A549 (cell line): ENCODE measurements at regions not wholly inside any gene's neighbourhood (a gene's known extent, or its start where the extent isn't known, plus 50 kb on each side); places are given as distances from the start of the nearest gene placed in this dataset.

Source experiments
- ATAC-seq, 2 experiments: fragments of 200-7000 bp in 1 of 2; fragments of >200 bp in 1 of 2; cut with Nextera tagmentation in 1 of 2; cut with Tn5 transposase in 1 of 2; 3 replicates each; pipeline versions ENCODE4 v1.8.0 to v1.9.1; 2018 to 2020; ENCODE audit warnings: mild to moderate bottlenecking in 1 of 2, moderate library complexity in 1 of 2
- CTCF ChIA-PET: fragments of 300-600 bp; sonication (Branson Sonifier 250); formaldehyde crosslinking; extraction: SDS; loops from one replicate; lab custom pipeline; 2021; ENCODE audit warnings: antibody characterized with exemption, inconsistent platforms; lab: Yijun Ruan, JAX
- POLR2A ChIA-PET: fragments of 350-600 bp; formaldehyde crosslinking; extraction: SDS; loops from one replicate; lab custom pipeline; 2021; ENCODE audit warnings: antibody characterized with exemption, inconsistent platforms; lab: Yijun Ruan, JAX
- DNase-seq, 2 experiments: peaks; one replicate each; pipeline versions ENCODE4 v3.0.0 to v3.0.0-alpha.2; 2011 to 2016; ENCODE audit warnings: low read depth in 1 of 2, low spot score in 1 of 2
- FAIRE-seq: peaks from 2 replicates; lab custom pipeline; 2011; peaks lifted over from hg19 to GRCh38; lab: Jason Lieb, UNC
- H3K27ac ChIP-seq, 2 experiments: fragments of >200 bp; sonication (Bioruptor Twin); formaldehyde crosslinking; 3 replicates each; pipeline ENCODE4 v1.5.1; 2016 to 2017
- H3K4me1 ChIP-seq: fragments of >200 bp; sonication (Bioruptor Twin); formaldehyde crosslinking; 3 replicates; pipeline ENCODE4 v1.6.1; 2016
- H3K4me2 ChIP-seq: fragments of >200 bp; sonication (Bioruptor Twin); formaldehyde crosslinking; 3 replicates; pipeline ENCODE4 v1.6.1; 2016
- H3K4me3 ChIP-seq: fragments of >200 bp; sonication (Bioruptor Twin); formaldehyde crosslinking; 3 replicates; pipeline ENCODE4 v1.5.1; 2016
- H3K9me3 ChIP-seq: fragments of >200 bp; sonication (Bioruptor Twin); formaldehyde crosslinking; 3 replicates; pipeline ENCODE4 v1.6.1; 2016
- BHLHE40 ChIP-seq: IDR thresholded peaks from 2 replicates; pipeline ENCODE4 v1.6.1; 2012; ENCODE audit warnings: low read depth, low read length, inconsistent platforms
- CHD2 ChIP-seq: fragments of 150-350 bp; IDR thresholded peaks from 2 replicates; pipeline ENCODE4 v1.6.1; 2014; ENCODE audit warnings: low read length; ENCODE audit not compliant: partially characterized antibody
- CHD4 ChIP-seq: fragments of 200-600 bp; sonication (generic); IDR thresholded peaks from 2 replicates; pipeline ENCODE4 v1.6.1; 2016; ENCODE audit warnings: antibody characterized with exemption, mild to moderate bottlenecking, borderline replicate concordance
- EHF ChIP-seq: fragments of 250-450 bp; sonication (Bioruptor Pico); IDR thresholded peaks from 2 replicates; pipeline ENCODE4 v1.5.0; 2020; ENCODE audit warnings: mild to moderate bottlenecking
- EP300 ChIP-seq, 2 experiments: fragments of >200 bp; sonication (Bioruptor Twin); formaldehyde crosslinking; IDR thresholded peaks; 2 replicates in 1 of 2; 3 replicates in 1 of 2; pipeline ENCODE4 v1.6.1; 2016 to 2017
- ESRRA ChIP-seq: fragments of 150-350 bp; IDR thresholded peaks from 2 replicates; pipeline ENCODE4 v1.6.1; 2014; ENCODE audit warnings: mild to moderate bottlenecking, low read length, borderline replicate concordance
- FOSL2 ChIP-seq, 2 experiments: fragments of 450-650 bp in 1 of 2; fragments of >200 bp in 1 of 2; sonication (Bioruptor Twin) in 1 of 2; formaldehyde crosslinking; IDR thresholded peaks; 2 replicates each; pipeline versions ENCODE4 v1.5.0 to v1.6.1; 2016 to 2020; ENCODE audit warnings: mild to moderate bottlenecking in 1 of 2, moderate library complexity in 1 of 2
- GATA3 ChIP-seq: IDR thresholded peaks from 2 replicates; pipeline ENCODE4 v1.6.1; 2012; ENCODE audit warnings: borderline replicate concordance
- HDAC2 ChIP-seq: fragments of 200-600 bp; sonication (generic); IDR thresholded peaks from 2 replicates; pipeline ENCODE4 v1.6.1; 2016
- HEYL ChIP-seq: fragments of 250-450 bp; sonication (Bioruptor Pico); IDR thresholded peaks from 2 replicates; pipeline ENCODE4 v1.8.0; 2021; ENCODE audit warnings: mild to moderate bottlenecking, moderate library complexity
- HOXB13 ChIP-seq: fragments of 250-450 bp; sonication (Bioruptor Pico); IDR thresholded peaks from 2 replicates; pipeline ENCODE4 v1.5.0; 2020; ENCODE audit warnings: low read depth, mild to moderate bottlenecking, moderate library complexity
- HOXB5 ChIP-seq: fragments of 250-450 bp; sonication (Bioruptor Pico); IDR thresholded peaks from 2 replicates; pipeline ENCODE4 v1.5.0; 2020; ENCODE audit warnings: mild to moderate bottlenecking, moderate library complexity
- KDM1A ChIP-seq: fragments of 200-600 bp; sonication (generic); IDR thresholded peaks from 2 replicates; pipeline ENCODE4 v1.6.1; 2016; ENCODE audit warnings: low read depth, mild to moderate bottlenecking
- KDM5A ChIP-seq: fragments of 200-600 bp; sonication (generic); IDR thresholded peaks from 2 replicates; pipeline ENCODE4 v1.6.1; 2016; ENCODE audit warnings: antibody characterized with exemption, mild to moderate bottlenecking
- MAZ ChIP-seq: fragments of 150-350 bp; IDR thresholded peaks from 2 replicates; pipeline ENCODE4 v1.6.1; 2014; ENCODE audit warnings: antibody characterized with exemption, low read depth, low read length, borderline replicate concordance
- NPAS2 ChIP-seq: fragments of 250-450 bp; sonication (Bioruptor Pico); IDR thresholded peaks from 2 replicates; pipeline ENCODE4 v1.8.0; 2022; ENCODE audit warnings: mild to moderate bottlenecking, moderate library complexity, borderline replicate concordance
- NR3C1 ChIP-seq: fragments of >200 bp; sonication (Bioruptor Twin); formaldehyde crosslinking; IDR thresholded peaks from 3 replicates; pipeline ENCODE4 v1.6.1; 2017
- POLR2A ChIP-seq: IDR thresholded peaks from 2 replicates; pipeline ENCODE4 v1.6.1; 2012; ENCODE audit warnings: mild to moderate bottlenecking, low read length
- RAD21 ChIP-seq, 2 experiments: fragments of >200 bp in 1 of 2; sonication (Bioruptor Twin) in 1 of 2; formaldehyde crosslinking in 1 of 2; IDR thresholded peaks in 1 of 2; conservative IDR thresholded peaks in 1 of 2; 2 replicates in 1 of 2; 3 replicates in 1 of 2; pipeline ENCODE4 v1.6.1; 2012 to 2018; ENCODE audit warnings: inconsistent platforms in 1 of 2
- RARB ChIP-seq: fragments of 250-450 bp; sonication (Bioruptor Pico); IDR thresholded peaks from 2 replicates; pipeline ENCODE4 v1.8.0; 2021; ENCODE audit warnings: mild to moderate bottlenecking, moderate library complexity
- RCOR1 ChIP-seq: fragments of 150-350 bp; IDR thresholded peaks from 2 replicates; pipeline ENCODE4 v1.6.1; 2014; ENCODE audit warnings: antibody characterized with exemption, low read length, low read depth
- RFX5 ChIP-seq: fragments of 450-650 bp; IDR thresholded peaks from 2 replicates; pipeline ENCODE4 v1.7.1; 2014; ENCODE audit warnings: antibody characterized with exemption, mild to moderate bottlenecking, moderate library complexity
- RNF2 ChIP-seq: fragments of 200-600 bp; sonication (generic); IDR thresholded peaks from 2 replicates; pipeline ENCODE4 v1.6.1; 2016; ENCODE audit warnings: low read depth, mild to moderate bottlenecking, antibody characterized with exemption, moderate library complexity, borderline replicate concordance
- TP53 ChIP-seq: fragments of 250-450 bp; sonication (Bioruptor Pico); IDR thresholded peaks from 2 replicates; pipeline ENCODE4 v1.5.0; 2021; ENCODE audit warnings: mild to moderate bottlenecking, moderate library complexity
- WGBS: methylation state at CpG from one replicate; pipeline ENCODE4 v1.1.6; 2017; ENCODE audit errors: missing lambda C conversion rate; 5-methylcytosine and 5-hydroxymethylcytosine counted together
- TF ChIP-seq, protein P1 (sequence below): fragments of 450-650 bp; IDR thresholded peaks from 2 replicates; pipeline ENCODE4 v1.6.1; 2014; ENCODE audit warnings: antibody characterized with exemption
- TF ChIP-seq, protein P2 (sequence below): fragments of >200 bp; sonication (Bioruptor Twin); formaldehyde crosslinking; IDR thresholded peaks from 2 replicates; pipeline ENCODE4 v1.6.1; 2016
- TF ChIP-seq, protein P3 (sequence below): IDR thresholded peaks from 2 replicates; pipeline ENCODE4 v1.6.1; 2012

DNA sequence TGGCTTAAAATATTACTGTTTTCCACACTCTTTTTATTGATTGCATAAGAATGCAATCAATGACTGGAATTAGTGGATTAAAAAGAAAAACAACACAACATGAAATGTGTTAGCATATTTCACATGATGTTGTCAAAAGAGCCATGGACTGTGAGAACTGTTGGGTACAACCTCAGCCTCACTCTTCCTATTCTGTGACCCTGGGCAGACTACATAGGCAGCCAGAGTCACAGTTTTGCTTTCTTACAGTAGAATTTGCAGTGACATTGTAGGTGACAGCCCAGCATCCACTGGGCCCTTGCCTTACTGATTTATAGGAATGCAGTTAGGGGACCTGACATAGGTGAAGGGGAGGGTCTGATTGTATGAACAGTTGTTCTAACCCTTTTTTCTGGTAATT lies 471.4 kb upstream of the SLC35B3 start:
- no peaks in the 10 kb centered on the region for H3K4me1 ChIP-seq
- ChIA-PET POLR2A (no interaction called here), CTCF (no interaction called here)
- no peak overlapping the region for H3K4me2 ChIP-seq
- TF ChIP-seq CHD2 (no peak), CHD4 (no peak), RARB (CRISPR knock-in tag) (no peak), POLR2A (no peak), EHF (no peak), HDAC2 (no peak), KDM5A (no peak), MAZ (no peak), GATA3 (no peak), HEYL (CRISPR knock-in tag) (no peak), ESRRA (no peak), TP53 (CRISPR knock-in tag) (no peak), FOSL2 (IDR thresholded peaks at IDR 0.05) (no peak), FOSL2 (CRISPR knock-in tag; IDR thresholded peaks at IDR 0.05) (no peak), RAD21 (conservative IDR thresholded peaks at IDR 0.05 in 1 of 2, IDR thresholded peaks at IDR 0.05 in 1 of 2) (no peak), BHLHE40 (no peak), RFX5 (no peak), HOXB13 (CRISPR knock-in tag) (no peak)
- TF ChIP-seq, protein P1, sequence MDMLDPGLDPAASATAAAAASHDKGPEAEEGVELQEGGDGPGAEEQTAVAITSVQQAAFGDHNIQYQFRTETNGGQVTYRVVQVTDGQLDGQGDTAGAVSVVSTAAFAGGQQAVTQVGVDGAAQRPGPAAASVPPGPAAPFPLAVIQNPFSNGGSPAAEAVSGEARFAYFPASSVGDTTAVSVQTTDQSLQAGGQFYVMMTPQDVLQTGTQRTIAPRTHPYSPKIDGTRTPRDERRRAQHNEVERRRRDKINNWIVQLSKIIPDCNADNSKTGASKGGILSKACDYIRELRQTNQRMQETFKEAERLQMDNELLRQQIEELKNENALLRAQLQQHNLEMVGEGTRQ: no peak
- TF ChIP-seq, protein P2, sequence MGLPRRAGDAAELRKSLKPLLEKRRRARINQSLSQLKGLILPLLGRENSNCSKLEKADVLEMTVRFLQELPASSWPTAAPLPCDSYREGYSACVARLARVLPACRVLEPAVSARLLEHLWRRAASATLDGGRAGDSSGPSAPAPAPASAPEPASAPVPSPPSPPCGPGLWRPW: no peak
- ATAC-seq: no peak
- H3K9me3 ChIP-seq: no peaks in the 10 kb centered on the region; the same call in 2 of the 3 replicates
- FAIRE-seq: no peak
- no peak for DNase-seq
- H3K27ac ChIP-seq: no peak overlapping the region
- H3K4me3 ChIP-seq: no peak overlapping the region

DNA sequence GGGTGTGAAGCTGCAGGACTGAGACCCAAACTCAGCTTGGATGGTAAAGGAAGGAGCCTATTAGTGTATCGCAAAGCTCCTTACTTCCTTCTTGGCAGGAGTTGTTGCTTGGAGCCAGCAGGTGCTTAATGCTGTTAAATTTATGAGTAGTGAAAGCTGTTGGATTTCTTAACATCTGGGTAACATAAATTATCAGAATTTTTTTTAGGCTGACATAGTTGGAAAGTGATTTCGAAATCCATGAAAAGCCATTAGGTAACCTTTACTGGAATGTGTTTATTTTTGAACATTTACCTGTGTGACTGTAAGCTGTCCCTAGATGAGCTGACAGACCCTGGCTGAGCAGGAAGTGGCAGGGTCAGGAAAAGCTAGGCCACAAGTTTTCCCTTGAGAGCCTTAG lies 470.4 kb upstream of the SLC35B3 start:
- Histone ChIP-seq H3K27ac (no peak overlapping the region), H3K4me3 (no peak overlapping the region), H3K4me2 (no peak overlapping the region), H3K9me3 (no peaks in the 10 kb centered on the region), H3K4me1 (no peaks in the 10 kb centered on the region)
- WGBS: 49% methylated on average over 2 of the region's 2 CpGs
- DNase-seq: no peak
- CTCF ChIA-PET: no interaction called here
- FAIRE-seq: no peak
- no peak for TF ChIP-seq FOSL2 (IDR thresholded peaks at IDR 0.05)
- TF ChIP-seq FOSL2 (CRISPR knock-in tag; IDR thresholded peaks at IDR 0.05): no peak
- no peak for TF ChIP-seq NPAS2 (CRISPR knock-in tag)
- TF ChIP-seq, protein P3, sequence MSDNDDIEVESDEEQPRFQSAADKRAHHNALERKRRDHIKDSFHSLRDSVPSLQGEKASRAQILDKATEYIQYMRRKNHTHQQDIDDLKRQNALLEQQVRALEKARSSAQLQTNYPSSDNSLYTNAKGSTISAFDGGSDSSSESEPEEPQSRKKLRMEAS: no peak
- TF ChIP-seq HOXB13 (CRISPR knock-in tag): no peak
- no peak for TF ChIP-seq HOXB5
- TF ChIP-seq KDM1A: no peak
- TF ChIP-seq RCOR1: no peak
- no peak for ATAC-seq
- POLR2A ChIA-PET: no interaction called here

DNA sequence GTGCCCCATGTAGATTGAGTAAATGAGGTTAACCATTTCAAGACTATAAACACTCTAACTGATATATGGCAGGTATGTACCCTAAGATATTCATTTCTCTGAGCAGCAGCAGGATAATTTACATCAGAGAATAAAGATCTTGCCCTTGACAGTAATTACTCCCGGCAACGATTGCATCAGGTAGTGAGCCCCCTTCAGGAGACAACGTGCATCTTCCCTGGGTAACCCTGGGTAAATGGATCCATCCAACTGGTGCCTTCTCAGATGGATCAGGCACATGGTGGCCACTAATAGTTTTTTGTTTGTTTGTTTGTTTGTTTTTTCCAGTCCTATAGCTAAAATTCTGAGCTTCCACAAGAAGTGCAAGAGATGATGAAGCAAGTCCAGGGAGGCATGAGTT lies 469.4 kb upstream of the SLC35B3 start:
- ChIA-PET POLR2A (no interaction called here), CTCF (no interaction called here)
- no peaks in the 10 kb centered on the region for H3K9me3 ChIP-seq
- no peaks in the 10 kb centered on the region for H3K4me1 ChIP-seq
- H3K4me2 ChIP-seq: no peak overlapping the region
- DNase-seq: peak; percentile 2 to 3
- no peak for ATAC-seq
- no peak overlapping the region for H3K4me3 ChIP-seq
- 0% methylated on average over 3 of the region's 3 CpGs for whole genome bisulfite sequencing
- no peak for TF ChIP-seq NR3C1
- TF ChIP-seq FOSL2 (IDR thresholded peaks at IDR 0.05): no peak
- TF ChIP-seq FOSL2 (CRISPR knock-in tag; IDR thresholded peaks at IDR 0.05): no peak
- no peak for TF ChIP-seq RNF2
- TF ChIP-seq POLR2A: no peak
- TF ChIP-seq EP300 (IDR thresholded peaks at IDR 0.05): no peak
- H3K27ac ChIP-seq: no peak overlapping the region
- FAIRE-seq: no peak
